GM10266 (cell line): ENCODE measurements at regions not wholly inside any gene's neighbourhood (a gene's known extent, or its start where the extent isn't known, plus 50 kb on each side); places are given as distances from the start of the nearest gene placed in this dataset.
"Not testable (repeated sequence)": the region's sequence is repeated elsewhere in the genome, so short reads cannot be mapped to it uniquely, and the experiment has no call there.

Source experiments
- DNase-seq: peaks from one replicate; pipeline ENCODE4 v3.0.0; 2012; ENCODE audit errors: extremely low spot score
- TF ChIP-seq, protein P1 (sequence below): IDR thresholded peaks from 2 replicates; pipeline ENCODE4 v1.5.1; 2012; ENCODE audit warnings: mild to moderate bottlenecking, low read depth; ENCODE audit not compliant: control insufficient read depth, insufficient read depth; ENCODE audit errors: missing control alignments

DNA sequence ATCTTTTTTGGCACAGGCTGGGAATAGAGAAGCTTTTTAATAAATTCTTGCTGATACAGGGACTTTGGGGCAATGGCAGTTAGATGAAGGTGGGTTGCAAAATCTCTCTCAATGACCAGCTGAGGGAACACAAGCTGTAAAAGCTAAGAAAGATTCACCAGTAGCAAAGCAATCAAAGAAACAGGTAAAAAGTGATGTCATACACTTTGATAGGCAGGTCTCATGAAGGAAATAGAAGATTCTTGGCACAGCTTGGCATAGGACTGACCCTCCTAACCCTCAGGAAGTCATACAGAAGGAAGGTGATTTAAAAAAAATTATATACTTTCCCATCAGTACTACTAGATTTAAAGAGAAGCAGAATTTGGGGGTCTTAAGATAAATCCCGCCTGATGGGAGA, 263.6 kb downstream of the LPIN1 start:
- TF ChIP-seq, protein P1, sequence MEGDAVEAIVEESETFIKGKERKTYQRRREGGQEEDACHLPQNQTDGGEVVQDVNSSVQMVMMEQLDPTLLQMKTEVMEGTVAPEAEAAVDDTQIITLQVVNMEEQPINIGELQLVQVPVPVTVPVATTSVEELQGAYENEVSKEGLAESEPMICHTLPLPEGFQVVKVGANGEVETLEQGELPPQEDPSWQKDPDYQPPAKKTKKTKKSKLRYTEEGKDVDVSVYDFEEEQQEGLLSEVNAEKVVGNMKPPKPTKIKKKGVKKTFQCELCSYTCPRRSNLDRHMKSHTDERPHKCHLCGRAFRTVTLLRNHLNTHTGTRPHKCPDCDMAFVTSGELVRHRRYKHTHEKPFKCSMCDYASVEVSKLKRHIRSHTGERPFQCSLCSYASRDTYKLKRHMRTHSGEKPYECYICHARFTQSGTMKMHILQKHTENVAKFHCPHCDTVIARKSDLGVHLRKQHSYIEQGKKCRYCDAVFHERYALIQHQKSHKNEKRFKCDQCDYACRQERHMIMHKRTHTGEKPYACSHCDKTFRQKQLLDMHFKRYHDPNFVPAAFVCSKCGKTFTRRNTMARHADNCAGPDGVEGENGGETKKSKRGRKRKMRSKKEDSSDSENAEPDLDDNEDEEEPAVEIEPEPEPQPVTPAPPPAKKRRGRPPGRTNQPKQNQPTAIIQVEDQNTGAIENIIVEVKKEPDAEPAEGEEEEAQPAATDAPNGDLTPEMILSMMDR = no peak
- DNase-seq = no peak

- no peak for DNase-seq
- TF ChIP-seq, protein P1 = no peak
Measured at GRCh38 chr2:12010779-12011178, 264.3 kb downstream of the LPIN1 start.

DNA sequence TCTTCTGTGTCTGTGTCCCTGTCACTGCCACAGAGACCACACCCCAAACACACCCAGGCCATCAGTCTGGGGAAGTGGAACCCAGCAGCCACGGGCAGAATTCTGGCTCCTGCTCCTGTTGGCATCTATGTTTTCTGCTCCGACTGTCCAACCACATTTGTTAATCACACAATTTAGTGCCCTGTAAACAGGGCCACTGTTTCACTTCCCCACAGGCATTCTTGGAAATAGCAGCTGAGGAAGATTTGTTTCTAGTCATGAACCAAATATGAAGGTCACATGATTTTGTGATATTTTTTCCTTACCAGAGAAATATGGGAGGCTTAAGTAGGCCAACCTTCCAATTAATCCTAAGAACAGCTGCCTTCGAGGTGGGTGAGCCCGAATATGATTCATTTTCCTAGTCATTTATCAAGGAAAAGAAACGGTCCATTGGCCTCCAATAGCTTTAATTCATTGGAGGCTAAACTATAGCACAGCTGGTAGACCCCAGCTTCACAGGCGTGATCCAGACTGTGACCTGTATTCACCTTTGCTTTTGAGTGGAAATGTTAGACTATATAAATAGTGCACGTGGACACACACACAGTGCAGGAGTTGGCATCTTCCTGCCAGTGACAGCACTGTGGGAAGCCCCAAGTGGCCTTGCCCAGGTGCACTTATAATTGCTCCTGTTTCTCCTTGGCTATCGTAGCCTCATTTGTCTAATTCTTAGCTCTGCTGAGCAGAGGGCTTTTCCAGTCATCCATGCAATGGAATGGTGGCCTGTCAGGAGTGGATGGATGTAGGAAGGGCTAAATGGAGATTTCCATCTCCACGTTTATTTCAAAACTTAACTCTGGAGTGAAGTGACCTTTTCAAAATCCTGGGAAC, 267.9 kb downstream of the LPIN1 start:
- DNase-seq = no peak
- TF ChIP-seq, protein P1 = no peak

- TF ChIP-seq, protein P1 = no peak
- DNase-seq = no peak
Measured at GRCh38 chr2:12017499-12018157, 271.2 kb downstream of the LPIN1 start.

GRCh38 chr2:12018726-12019125, 272.3 kb downstream of the LPIN1 start:
- not testable (repeated sequence) for DNase-seq

DNA sequence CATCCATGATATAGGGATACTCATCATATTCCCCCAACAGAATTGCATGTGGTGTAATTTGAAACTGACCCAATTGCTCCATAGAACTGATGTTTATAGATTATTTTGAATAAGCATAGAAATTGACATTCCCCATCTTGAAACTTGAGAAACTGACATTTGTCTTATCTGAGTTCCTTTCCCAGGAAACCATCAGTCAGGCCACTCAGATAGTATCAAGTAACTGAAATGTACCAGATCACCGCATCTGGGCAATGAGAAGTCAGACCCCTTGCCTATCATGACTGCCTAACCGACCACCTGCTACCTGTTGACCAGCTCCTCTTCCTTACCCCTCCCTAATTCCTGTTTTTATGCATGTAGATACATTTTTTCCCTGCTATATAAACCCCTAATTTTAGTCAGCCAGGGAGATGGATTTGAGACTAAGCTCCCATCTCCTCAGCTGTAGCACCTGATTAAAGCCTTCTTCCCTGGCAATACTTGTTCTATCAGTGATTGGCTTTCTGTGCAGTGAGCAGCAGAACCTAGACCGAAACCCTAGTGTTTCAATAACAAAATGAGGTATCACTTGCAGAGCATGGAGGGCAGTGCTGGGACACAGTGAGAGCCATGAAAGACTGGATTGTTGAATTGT, 274.5 kb downstream of the LPIN1 start:
- no peak for DNase-seq
- TF ChIP-seq, protein P1 = no peak

DNA sequence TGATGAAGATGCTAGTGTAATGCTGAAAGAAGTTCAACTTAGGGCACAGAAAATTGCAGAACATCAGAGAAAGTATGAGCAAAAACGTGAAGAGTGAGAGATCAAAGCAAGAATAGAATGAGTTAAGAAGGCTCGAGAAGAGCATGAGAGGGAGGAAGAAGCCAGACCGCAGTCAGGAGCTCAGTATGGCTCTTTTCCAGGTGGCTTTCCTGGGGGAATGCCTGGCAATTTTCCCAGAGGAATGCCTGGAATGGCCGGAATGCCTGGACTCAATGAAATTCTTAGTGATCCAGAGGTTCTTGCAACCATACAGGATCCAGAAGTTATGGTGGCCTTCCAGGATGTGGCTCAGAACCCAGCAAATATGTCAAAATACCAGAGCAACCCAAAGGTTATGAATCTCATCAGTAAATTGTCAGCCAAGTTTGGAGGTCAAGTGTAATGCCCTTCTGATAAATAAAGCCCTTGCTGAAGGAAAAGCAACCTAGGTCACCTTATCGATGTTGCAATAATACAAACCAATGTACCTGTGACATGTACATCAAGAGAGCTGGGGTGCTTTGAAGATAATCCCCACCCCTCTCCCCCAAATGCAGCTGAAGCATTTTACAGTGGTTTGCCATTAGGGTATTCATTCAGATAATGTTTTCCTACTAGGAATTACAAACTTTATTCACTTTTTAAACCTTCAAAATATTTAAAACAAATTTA, 277.9 kb downstream of the LPIN1 start:
- not testable (repeated sequence) for DNase-seq

DNA sequence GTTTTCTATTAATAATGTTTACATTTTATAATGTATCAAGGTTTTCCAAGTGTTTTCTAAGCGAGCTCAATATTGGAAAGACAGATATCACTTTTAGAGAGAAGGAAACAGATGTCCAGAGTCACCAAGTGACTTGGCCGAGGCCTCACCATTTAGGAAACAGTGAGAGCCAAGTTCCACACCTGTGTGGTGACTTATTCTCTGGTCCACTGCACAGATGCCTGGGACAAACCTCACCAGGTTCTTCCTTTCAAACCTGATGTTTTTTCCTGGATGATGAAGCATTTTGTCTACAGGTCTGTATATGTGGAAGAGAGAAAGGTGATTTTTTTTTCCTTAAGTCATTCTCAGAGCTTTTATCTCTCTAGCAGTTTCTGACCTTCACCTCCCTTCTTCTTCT, 280.7 kb downstream of the LPIN1 start:
- DNase-seq = no peak
- TF ChIP-seq, protein P1 = no peak
